H9 (cell line): ENCODE measurements at regions not wholly inside any gene's neighbourhood (a gene's known extent, or its start where the extent isn't known, plus 50 kb on each side); places are given as distances from the start of the nearest gene placed in this dataset.

ENCODE experiments used
- DNase-seq: peaks from one replicate; pipeline ENCODE4 v3.0.0-alpha.2; 2017
- H2AFZ ChIP-seq: one replicate; pipeline ENCODE4 v1.6.1; 2013; ENCODE audit warnings: mild to moderate bottlenecking, low read length, control low read depth, moderate library complexity
- H2AK5ac ChIP-seq: 2 replicates; pipeline ENCODE4 v1.6.1; 2013; ENCODE audit warnings: low read length, control low read depth, mixed read lengths; ENCODE audit not compliant: insufficient read length
- H2BK120ac ChIP-seq: one replicate; pipeline ENCODE4 v1.6.1; 2013; ENCODE audit warnings: low read depth, mild to moderate bottlenecking, low read length, control low read depth, inconsistent platforms; ENCODE audit not compliant: poor library complexity, severe bottlenecking
- H2BK12ac ChIP-seq: 2 replicates; pipeline ENCODE4 v1.6.1; 2013; ENCODE audit warnings: low read length, control low read depth, mixed read lengths, low read depth; ENCODE audit not compliant: insufficient read length
- H2BK15ac ChIP-seq: 2 replicates; pipeline ENCODE4 v1.6.1; 2013; ENCODE audit warnings: low read depth, low read length, control low read depth
- H2BK20ac ChIP-seq: one replicate; pipeline ENCODE4 v1.6.1; 2013; ENCODE audit warnings: low read depth, mild to moderate bottlenecking, low read length, control low read depth, inconsistent platforms; ENCODE audit not compliant: poor library complexity, severe bottlenecking
- H2BK5ac ChIP-seq: 2 replicates; pipeline ENCODE4 v1.6.1; 2013; ENCODE audit warnings: low read length, control low read depth, mixed read lengths; ENCODE audit not compliant: insufficient read length
- H3K14ac ChIP-seq: 2 replicates; pipeline ENCODE4 v1.6.1; 2013; ENCODE audit warnings: low read length, control low read depth; ENCODE audit not compliant: insufficient read depth
- H3K18ac ChIP-seq: 2 replicates; pipeline ENCODE4 v1.6.1; 2013; ENCODE audit warnings: low read depth, mild to moderate bottlenecking, mixed read lengths, low read length, control low read depth; ENCODE audit not compliant: insufficient read length
- H3K23ac ChIP-seq: 2 replicates; pipeline ENCODE4 v1.6.1; 2013; ENCODE audit warnings: low read length, control low read depth, mixed read lengths, low read depth; ENCODE audit not compliant: insufficient read length
- H3K23me2 ChIP-seq: 2 replicates; pipeline ENCODE4 v1.6.1; 2013; ENCODE audit warnings: low read depth, mild to moderate bottlenecking, mixed read lengths, low read length, control low read depth; ENCODE audit not compliant: insufficient read length, poor library complexity, severe bottlenecking
- H3K27ac ChIP-seq: 2 replicates; pipeline ENCODE4 v1.5.1; 2013; ENCODE audit warnings: low read length, control low read depth, mixed read lengths, low read depth; ENCODE audit not compliant: insufficient read length
- H3K27me3 ChIP-seq: 2 replicates; pipeline ENCODE4 v1.6.1; 2013; ENCODE audit warnings: low read length, control low read depth, inconsistent platforms; ENCODE audit not compliant: insufficient read depth
- H3K4ac ChIP-seq: 2 replicates; pipeline ENCODE4 v1.6.1; 2013; ENCODE audit warnings: low read depth, mild to moderate bottlenecking, control low read depth, inconsistent platforms, low read length, moderate library complexity
- H3K4me1 ChIP-seq: 2 replicates; pipeline ENCODE4 v1.6.1; 2013; ENCODE audit warnings: low read length, control low read depth, inconsistent platforms; ENCODE audit not compliant: insufficient read depth
- H3K4me2 ChIP-seq: 2 replicates; pipeline ENCODE4 v1.6.1; 2013; ENCODE audit warnings: low read length, control low read depth, mixed read lengths; ENCODE audit not compliant: insufficient read length, insufficient read depth
- H3K56ac ChIP-seq: 2 replicates; pipeline ENCODE4 v1.6.1; 2013; ENCODE audit warnings: low read depth, mild to moderate bottlenecking, mixed read lengths, low read length, control low read depth; ENCODE audit not compliant: insufficient read length
- H3K79me1 ChIP-seq: 2 replicates; pipeline ENCODE4 v1.6.1; 2013; ENCODE audit warnings: low read depth, mild to moderate bottlenecking, moderate library complexity, low read length, control low read depth, inconsistent platforms; ENCODE audit not compliant: insufficient read depth, poor library complexity, severe bottlenecking
- H3K79me2 ChIP-seq: 2 replicates; pipeline ENCODE4 v1.6.1; 2013; ENCODE audit warnings: low read length, control low read depth, inconsistent platforms; ENCODE audit not compliant: insufficient read depth
- H3K9ac ChIP-seq: 2 replicates; pipeline ENCODE4 v1.6.1; 2013; ENCODE audit warnings: low read length, control low read depth, mixed read lengths; ENCODE audit not compliant: insufficient read length; ENCODE audit errors: extremely low read depth
- H3K9me3 ChIP-seq: one replicate; pipeline ENCODE4 v1.6.1; 2013; ENCODE audit warnings: low read depth, low read length, inconsistent platforms; ENCODE audit not compliant: control insufficient read depth
- H3T11ph ChIP-seq: one replicate; pipeline ENCODE4 v1.6.1; 2013; ENCODE audit warnings: mild to moderate bottlenecking, low read length, control low read depth, inconsistent platforms
- H4K20me1 ChIP-seq: one replicate; pipeline ENCODE4 v1.6.1; 2013; ENCODE audit not compliant: control insufficient read depth, insufficient read length, insufficient read depth
- H4K5ac ChIP-seq: 2 replicates; pipeline ENCODE4 v1.6.1; 2013; ENCODE audit warnings: low read depth, mild to moderate bottlenecking, mixed read lengths, low read length, control low read depth; ENCODE audit not compliant: insufficient read length
- H4K8ac ChIP-seq: replicated peaks from 2 replicates; pipeline ENCODE4 v1.6.1; 2013; ENCODE audit warnings: low read length, control low read depth, mixed read lengths, low read depth; ENCODE audit not compliant: insufficient read length
- H4K91ac ChIP-seq: 2 replicates; pipeline ENCODE4 v1.6.1; 2013; ENCODE audit warnings: low read depth, mild to moderate bottlenecking, moderate library complexity, mixed read lengths, low read length, control low read depth; ENCODE audit not compliant: insufficient read length
- H3K27ac Mint-ChIP-seq, 3 experiments: 2 replicates in 2 of 3; 3 replicates in 1 of 3; pipeline ENCODE4 v1.8.0; 2020 to 2021; ENCODE audit warnings: mixed read lengths in 3 of 3, mild to moderate bottlenecking in 1 of 3, moderate library complexity in 1 of 3
- H3K27me3 Mint-ChIP-seq: 2 replicates; pipeline ENCODE4 v1.8.0; 2021; ENCODE audit warnings: low read depth, mild to moderate bottlenecking, moderate library complexity, mixed read lengths
- H3K36me3 Mint-ChIP-seq, 3 experiments: 2 replicates in 2 of 3; 3 replicates in 1 of 3; pipeline ENCODE4 v1.8.0; 2020 to 2021; ENCODE audit warnings: low read depth in 3 of 3, mixed read lengths in 3 of 3; ENCODE audit not compliant: insufficient read depth in 1 of 3
- H3K4me1 Mint-ChIP-seq, 2 experiments: 2 replicates each; pipeline ENCODE4 v1.8.0; 2020; ENCODE audit warnings: mixed read lengths in 2 of 2
- H3K4me3 Mint-ChIP-seq, 2 experiments: 2 replicates in 1 of 2; 3 replicates in 1 of 2; pipeline ENCODE4 v1.8.0; 2020 to 2021; ENCODE audit warnings: mild to moderate bottlenecking in 2 of 2, mixed read lengths in 2 of 2, moderate library complexity in 1 of 2
- H3K9me3 Mint-ChIP-seq, 2 experiments: 2 replicates in 1 of 2; 3 replicates in 1 of 2; pipeline ENCODE4 v1.8.0; 2020; ENCODE audit warnings: mild to moderate bottlenecking in 2 of 2, mixed read lengths in 2 of 2, moderate library complexity in 1 of 2
- CTCF ChIP-seq: fragments of 200-600 bp; sonication (generic); conservative IDR thresholded peaks from 3 replicates; pipeline ENCODE4 v1.8.0; 2021; ENCODE audit warnings: antibody characterized with exemption, mild to moderate bottlenecking
- WGBS: extraction: QIAGEN DNeasy Blood & Tissue Kit; methylation state at CpG from one replicate; pipeline ENCODE4 v1.1.7; 2013; ENCODE audit warnings: missing lambda C conversion rate, low lambda C conversion rate, mixed read lengths; ENCODE audit not compliant: insufficient read length; ENCODE audit errors: extremely low coverage; 5-methylcytosine and 5-hydroxymethylcytosine counted together

GRCh38 chr9:107064378-107064777 lies 201.4 kb downstream of the ZNF462 start:
- TF ChIP-seq CTCF: no peak
- no peak overlapping the region for H2BK5ac ChIP-seq
- no peak overlapping the region for H2BK12ac ChIP-seq
- Mint-ChIP-seq H3K27me3 (no peaks in the 10 kb centered on the region), H3K4me3 (no peak overlapping the region), H3K36me3 (peaks cover 0 to 1% (median 0%) of the 10 kb centered on the region in 3 experiments; a peak in 1 of 7 replicates), H3K4me1 (peaks cover 5 to 11% of the 10 kb centered on the region in 2 experiments), H3K27ac (no peak overlapping the region), H3K9me3 (no peaks in the 10 kb centered on the region)
- H3K79me2 ChIP-seq: no peaks in the 10 kb centered on the region
- H2AK5ac ChIP-seq: no peak overlapping the region
- no peak overlapping the region for H4K8ac ChIP-seq
- no peak overlapping the region for H2BK20ac ChIP-seq
- H3K27ac ChIP-seq: no peak overlapping the region
- no peaks in the 10 kb centered on the region for H3K27me3 ChIP-seq
- H4K91ac ChIP-seq: no peak overlapping the region
- no peak overlapping the region for H3K18ac ChIP-seq
- H4K20me1 ChIP-seq: no peaks in the 10 kb centered on the region
- H3K4me2 ChIP-seq: no peak overlapping the region
- no peak overlapping the region for H3K9ac ChIP-seq
- H2AFZ ChIP-seq: no peak overlapping the region
- no peak overlapping the region for H4K5ac ChIP-seq
- DNase-seq: no peak
- peak overlapping the region; percentile 9 for H2BK120ac ChIP-seq
- H3K79me1 ChIP-seq: no peaks in the 10 kb centered on the region
- H2BK15ac ChIP-seq: no peak overlapping the region
- no peak overlapping the region for H3K23ac ChIP-seq
- H3K4ac ChIP-seq: no peak overlapping the region
- no CpG with 5 or more reads among the region's 2 CpGs for WGBS
- H3K9me3 ChIP-seq: no peaks in the 10 kb centered on the region
- H3K14ac ChIP-seq: no peak overlapping the region
- no peaks in the 10 kb centered on the region for H3K23me2 ChIP-seq
- no peak overlapping the region for H3T11ph ChIP-seq
- no peak overlapping the region for H3K56ac ChIP-seq
- H3K4me1 ChIP-seq: no peaks in the 10 kb centered on the region; the same call in 1 of the 2 replicates
